ENCODE measurements at regions not wholly inside any gene's neighbourhood (a gene's known extent, or its start where the extent isn't known, plus 50 kb on each side); places are given as distances from the start of the nearest gene placed in this dataset.
"Not testable (repeated sequence)": the region's sequence is repeated elsewhere in the genome, so short reads cannot be mapped to it uniquely, and the experiment has no call there.

DNA sequence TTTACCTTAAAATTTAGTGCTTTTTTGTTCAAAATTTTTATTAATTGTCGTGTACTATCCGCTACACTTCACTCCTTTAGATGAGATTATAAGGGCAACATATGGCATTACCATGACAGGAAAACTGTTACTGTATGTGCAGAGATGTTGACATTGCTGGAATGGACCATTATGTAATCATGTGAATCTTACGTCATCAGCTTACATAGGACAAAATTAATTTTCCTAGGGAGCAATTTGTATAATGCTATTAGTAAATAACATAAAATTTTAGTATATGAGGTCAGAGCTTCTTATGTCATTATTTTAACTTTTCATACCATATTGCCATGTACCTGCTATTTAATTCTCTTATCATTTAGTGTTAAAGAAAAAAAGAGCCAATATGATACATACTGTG lies 110.4 kb upstream of the KLHL1 start:
- DNase-seq = no peak

DNA sequence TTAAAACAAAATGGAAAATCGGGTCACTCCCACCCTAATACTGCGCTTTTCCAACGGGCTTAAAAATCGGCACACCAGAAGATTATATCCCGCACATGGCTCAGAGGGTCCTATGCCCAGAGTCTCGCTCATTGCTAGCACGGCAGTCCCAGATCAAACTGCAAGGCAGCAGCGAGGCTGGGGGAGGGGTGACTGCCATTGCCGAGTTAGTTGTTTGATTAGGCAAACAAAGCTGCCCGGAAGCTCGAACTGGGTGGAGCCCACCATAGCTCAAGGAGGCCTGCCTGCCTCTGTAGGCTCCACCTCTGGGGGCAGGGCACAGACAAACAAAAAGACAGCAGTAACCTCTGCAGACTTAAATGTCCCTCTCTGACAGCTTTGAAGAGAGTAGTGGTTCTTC lies 100.7 kb upstream of the KLHL1 start:
- DNase-seq = not testable (repeated sequence)

DNA sequence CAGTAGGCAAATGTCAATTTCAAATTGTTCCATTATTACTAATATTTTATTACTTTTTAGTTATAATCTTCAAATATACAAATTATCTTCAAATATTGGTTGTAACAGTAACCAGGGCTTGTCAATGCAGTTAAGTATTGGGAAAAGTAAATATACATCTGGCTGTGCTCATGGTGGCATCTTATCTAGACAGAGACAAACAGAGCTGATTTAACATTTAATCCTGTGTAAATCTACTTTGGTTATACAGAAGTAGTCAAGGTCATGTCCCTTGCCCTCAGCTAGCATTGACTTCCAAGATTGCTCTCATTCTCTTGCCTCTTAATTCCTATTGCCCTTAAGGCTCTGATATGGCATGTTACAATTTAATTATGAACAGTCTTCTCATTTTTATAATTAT lies 98.4 kb upstream of the KLHL1 start:
- DNase-seq = no peak

DNA sequence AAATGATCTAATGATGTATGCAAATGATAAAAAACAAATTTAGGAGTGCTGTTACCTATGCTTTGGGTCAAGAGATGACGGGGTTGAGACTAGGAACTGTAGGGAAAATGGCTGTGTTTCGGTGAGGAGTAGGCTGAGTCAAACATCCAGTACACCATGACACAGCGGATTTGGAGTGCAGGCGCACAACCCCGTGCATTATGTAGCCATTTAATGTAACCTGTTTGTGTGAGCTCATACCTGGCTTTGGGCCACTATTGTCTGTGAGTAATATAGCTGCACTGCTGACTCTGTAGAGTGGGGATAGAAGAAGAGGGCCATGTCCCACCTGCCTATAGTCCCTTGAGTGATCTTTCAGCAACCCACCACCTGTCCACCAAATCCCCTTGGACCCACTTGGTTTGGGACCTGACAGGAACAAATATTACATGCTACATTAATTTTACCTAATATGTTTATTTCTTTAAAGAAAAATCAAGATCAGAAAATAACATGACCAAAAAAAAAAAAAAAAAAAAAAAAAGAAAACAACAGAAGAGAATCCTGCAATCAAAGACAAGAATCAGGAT lies 95.5 kb upstream of the KLHL1 start:
- DNase-seq = no peak

DNA sequence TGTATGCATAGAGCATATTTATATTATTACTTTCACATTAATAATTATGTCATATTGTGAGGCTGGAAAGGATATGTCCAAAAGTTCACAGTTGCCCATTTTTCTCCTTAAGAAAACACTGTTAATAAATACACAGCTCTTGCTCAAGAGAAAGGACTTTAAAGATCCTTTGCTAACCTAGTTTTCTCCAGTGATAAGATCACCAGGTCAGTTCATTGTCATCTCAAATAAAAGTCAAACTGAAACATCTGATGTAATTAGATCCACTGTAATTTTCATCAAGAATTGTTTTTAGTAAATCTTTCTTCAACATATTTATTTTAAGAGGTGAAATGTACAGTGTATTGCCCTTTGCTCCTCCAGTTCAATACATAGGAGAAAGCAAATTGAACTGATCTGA lies 82.8 kb upstream of the KLHL1 start:
- no peak for DNase-seq

DNA sequence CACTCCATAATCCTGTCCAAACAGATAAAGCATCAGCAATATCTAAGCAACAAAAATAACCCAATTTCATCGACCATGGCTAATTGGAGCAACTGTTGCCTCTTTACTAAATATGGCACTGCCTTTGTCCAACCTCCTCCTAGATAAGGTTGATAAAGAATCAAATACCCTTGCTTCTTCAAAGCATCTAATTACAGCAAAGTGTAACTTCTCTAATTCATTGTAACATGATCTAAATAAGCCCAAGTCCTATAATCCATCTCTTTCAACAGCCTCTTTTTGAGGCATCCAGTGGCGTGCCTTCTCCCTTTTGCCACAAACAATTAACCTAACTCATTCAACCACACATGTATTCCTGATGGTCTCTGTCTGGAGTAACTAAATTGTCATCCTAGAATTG lies 81.7 kb upstream of the KLHL1 start:
- no peak for DNase-seq

DNA sequence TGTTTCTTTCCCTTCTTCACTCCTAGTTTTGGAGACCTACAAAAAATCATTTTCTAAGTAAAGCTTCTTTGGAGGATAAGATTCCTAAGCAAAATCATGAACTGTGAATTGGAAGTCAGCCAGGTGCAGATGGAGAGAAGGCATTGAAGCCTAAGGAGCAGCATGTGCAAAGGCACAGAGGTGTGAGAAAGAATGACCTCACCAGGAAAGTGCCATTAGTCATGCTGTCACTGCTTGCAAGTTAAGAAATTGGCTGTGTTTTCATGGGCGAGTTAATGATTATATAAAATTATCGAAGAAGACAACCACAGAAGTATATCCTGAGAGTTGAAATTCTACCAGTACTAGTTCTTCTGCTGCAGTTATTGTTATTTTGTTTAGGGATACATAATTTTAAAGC lies 80.3 kb upstream of the KLHL1 start:
- no peak for DNase-seq

DNA sequence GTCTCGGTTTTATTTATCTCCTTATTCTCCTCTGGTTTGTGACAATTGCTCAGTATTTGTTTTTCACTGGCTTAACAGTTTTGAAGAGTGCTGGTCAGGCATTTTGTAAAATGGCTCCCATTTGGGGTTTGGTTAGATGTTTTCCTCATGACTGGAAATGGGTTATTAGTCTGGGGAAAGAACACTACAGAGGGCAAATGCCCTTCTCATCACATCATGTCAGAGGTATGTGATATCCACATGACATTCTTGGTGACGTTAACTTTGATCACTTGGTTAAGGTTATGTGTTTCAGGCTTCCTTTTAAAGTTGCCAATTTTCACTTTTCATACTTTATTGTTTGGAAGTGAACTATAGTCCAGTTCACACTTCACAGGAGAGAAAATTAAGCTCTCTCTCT lies 74.8 kb upstream of the KLHL1 start:
- no peak for DNase-seq

All from AML-193 (cell line).